Liver (tissue), 8 donors: ENCODE measurements at regions not wholly inside any gene's neighbourhood (a gene's known extent, or its start where the extent isn't known, plus 50 kb on each side); places are given as distances from the start of the nearest gene placed in this dataset.

Source experiments
- DNase-seq: peaks from one replicate; pipeline ENCODE4 v3.0.0-alpha.2; 2017; ENCODE audit warnings: low spot score
- H3K27ac ChIP-seq, 2 donors: one replicate each; pipeline ENCODE4 v1.7.0; 2013; ENCODE audit warnings: inconsistent platforms in 2 of 2, low read length in 2 of 2, control low read depth in 1 of 2, low read depth in 1 of 2, mild to moderate bottlenecking in 1 of 2
- H3K27me3 ChIP-seq, 4 donors: one replicate each; pipeline versions ENCODE4 v1.6.1 to v1.7.0; 2013; ENCODE audit warnings: low read length in 3 of 4, inconsistent platforms in 1 of 4, mild to moderate bottlenecking in 1 of 4, moderate library complexity in 1 of 4; ENCODE audit not compliant: control insufficient read depth in 4 of 4, insufficient read depth in 4 of 4
- H3K36me3 ChIP-seq, 4 donors: one replicate each; pipeline versions ENCODE4 v1.6.1 to v1.7.0; 2013; ENCODE audit warnings: low read length in 3 of 4, mild to moderate bottlenecking in 3 of 4, low read depth in 1 of 4, moderate library complexity in 1 of 4; ENCODE audit not compliant: control insufficient read depth in 4 of 4, insufficient read depth in 3 of 4
- H3K4me1 ChIP-seq, 4 donors: one replicate each; pipeline versions ENCODE4 v1.6.1 to v1.7.0; 2013; ENCODE audit warnings: low read length in 3 of 4, mild to moderate bottlenecking in 3 of 4, moderate library complexity in 1 of 4; ENCODE audit not compliant: control insufficient read depth in 4 of 4, insufficient read depth in 4 of 4
- H3K4me3 ChIP-seq, 3 donors: one replicate each; pipeline versions ENCODE4 v1.6.1 to v1.7.0; 2013; ENCODE audit warnings: low read length in 3 of 3, control low read depth in 1 of 3, low read depth in 1 of 3, mild to moderate bottlenecking in 1 of 3
- H3K9ac ChIP-seq, 2 donors: one replicate each; pipeline ENCODE4 v1.7.0; 2013; ENCODE audit warnings: low read length in 2 of 2, mild to moderate bottlenecking in 2 of 2, moderate library complexity in 2 of 2, control low read depth in 1 of 2, low read depth in 1 of 2
- H3K9me3 ChIP-seq, 4 donors: one replicate each; pipeline versions ENCODE4 v1.6.1 to v1.7.0; 2013; ENCODE audit warnings: low read length in 3 of 4; ENCODE audit not compliant: control insufficient read depth in 4 of 4
- EGR1 ChIP-seq, 2 donors: IDR thresholded peaks; 2 replicates each; pipeline ENCODE4 v1.6.1; 2016 to 2018; ENCODE audit warnings: antibody characterized with exemption in 2 of 2, low read depth in 2 of 2
- FOXA1 ChIP-seq: IDR thresholded peaks from 2 replicates; pipeline ENCODE4 v1.6.1; 2016; ENCODE audit warnings: antibody characterized with exemption
- FOXA2 ChIP-seq: IDR thresholded peaks from 2 replicates; pipeline ENCODE4 v1.6.1; 2016; ENCODE audit warnings: antibody characterized with exemption
- GABPA ChIP-seq, 2 donors: IDR thresholded peaks in 1 of 2; conservative IDR thresholded peaks in 1 of 2; 2 replicates each; pipeline ENCODE4 v1.6.1; 2016; ENCODE audit warnings: antibody characterized with exemption in 2 of 2, mild to moderate bottlenecking in 1 of 2, moderate library complexity in 1 of 2
- HNF4A ChIP-seq, 2 donors: conservative IDR thresholded peaks; 2 replicates each; pipeline ENCODE4 v1.6.1; 2016; ENCODE audit warnings: antibody characterized with exemption in 2 of 2, mild to moderate bottlenecking in 2 of 2
- HNF4G ChIP-seq: IDR thresholded peaks from 2 replicates; pipeline ENCODE4 v1.6.1; 2016; ENCODE audit warnings: antibody characterized with exemption
- JUND ChIP-seq, 2 donors: IDR thresholded peaks; 2 replicates each; pipeline ENCODE4 v1.6.1; 2016; ENCODE audit warnings: antibody characterized with exemption in 2 of 2
- MAX ChIP-seq: IDR thresholded peaks from 2 replicates; pipeline ENCODE4 v1.6.1; 2016; ENCODE audit warnings: antibody characterized with exemption
- NR2F2 ChIP-seq: IDR thresholded peaks from 2 replicates; pipeline ENCODE4 v1.6.1; 2016; ENCODE audit warnings: antibody characterized with exemption
- RAD21 ChIP-seq, 2 donors: IDR thresholded peaks; 2 replicates each; pipeline ENCODE4 v1.6.1; 2016; ENCODE audit warnings: antibody characterized with exemption in 2 of 2, mild to moderate bottlenecking in 2 of 2
- REST ChIP-seq: IDR thresholded peaks from 2 replicates; pipeline ENCODE4 v1.6.1; 2016; ENCODE audit warnings: antibody characterized with exemption, mild to moderate bottlenecking
- RXRA ChIP-seq, 2 donors: IDR thresholded peaks; 2 replicates each; pipeline ENCODE4 v1.6.1; 2017 to 2018; ENCODE audit warnings: antibody characterized with exemption in 2 of 2, mild to moderate bottlenecking in 1 of 2
- SP1 ChIP-seq: IDR thresholded peaks from 2 replicates; pipeline ENCODE4 v1.6.1; 2018; ENCODE audit warnings: antibody characterized with exemption, mild to moderate bottlenecking
- TAF1 ChIP-seq: conservative IDR thresholded peaks from 2 replicates; pipeline ENCODE4 v1.6.1; 2016; ENCODE audit warnings: antibody characterized with exemption, mild to moderate bottlenecking
- YY1 ChIP-seq: IDR thresholded peaks from 2 replicates; pipeline ENCODE4 v1.6.1; 2016; ENCODE audit warnings: antibody characterized with exemption, mild to moderate bottlenecking
- WGBS: extraction: QIAGEN DNeasy Blood & Tissue Kit; methylation state at CpG from one replicate; pipeline ENCODE4 v1.1.7; 2013; 5-methylcytosine and 5-hydroxymethylcytosine counted together
- TF ChIP-seq, protein P1 (sequence below): IDR thresholded peaks from 2 replicates; pipeline ENCODE4 v1.6.1; 2016; ENCODE audit warnings: antibody characterized with exemption
- TF ChIP-seq, protein P2 (sequence below): fragments of 150-350 bp; IDR thresholded peaks from 2 replicates; pipeline ENCODE4 v1.5.1; 2017; ENCODE audit warnings: improper control_type of control experiment, low read depth, low read length; ENCODE audit not compliant: missing input control
- TF ChIP-seq, protein P3 (sequence below): IDR thresholded peaks from 2 replicates; pipeline ENCODE4 v1.6.1; 2016; ENCODE audit warnings: antibody characterized with exemption
- donor health status: healthy.
- donor health status: healthy.
- donor health status: healthy.
- donor health status: healthy.
- donor health status: healthy.

DNA sequence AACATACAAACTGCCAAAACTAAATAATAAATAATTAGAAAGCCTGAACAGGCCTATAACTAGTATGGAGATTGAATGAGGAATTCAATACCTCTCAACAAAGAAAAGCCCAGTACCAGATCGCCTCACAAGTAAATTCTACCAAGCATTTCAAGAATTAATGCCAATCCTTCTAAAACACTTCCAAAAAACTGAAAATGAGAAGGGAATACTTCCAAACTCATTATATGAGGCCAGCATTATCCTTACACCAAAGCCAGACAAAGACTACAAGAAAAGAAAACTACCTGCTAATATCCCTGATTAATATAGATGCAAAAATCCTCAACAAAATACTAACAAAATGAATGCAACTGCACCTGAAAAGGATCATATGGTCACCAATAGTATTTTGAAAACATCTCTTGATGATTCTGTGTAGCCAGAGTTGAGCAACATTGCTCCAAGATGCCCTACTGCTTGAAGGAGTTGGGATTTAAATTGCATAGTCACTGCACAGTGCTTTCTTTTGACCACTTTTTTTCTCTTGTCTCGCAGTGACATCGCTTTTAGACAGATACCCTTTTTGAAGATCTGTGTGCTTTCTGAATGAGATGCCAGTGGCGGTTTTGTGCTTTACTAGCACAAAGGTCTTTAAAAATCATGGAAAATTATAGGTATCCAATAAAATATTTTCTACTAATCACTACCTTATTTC lies 487.2 kb upstream of the RASGRP1 start:
- Histone ChIP-seq H3K9me3 (peaks cover 0 to 11% (median 0%) of the 10 kb centered on the region in 4 donors), H3K27me3 (no peaks in the 10 kb centered on the region), H3K4me1 (no peaks in the 10 kb centered on the region), H3K36me3 (no peaks in the 10 kb centered on the region), H3K9ac (no peak overlapping the region), H3K4me3 (no peak overlapping the region), H3K27ac (no peak overlapping the region)
- DNase-seq, result no peak
- no peak for TF ChIP-seq REST
- no peak for TF ChIP-seq HNF4A (conservative IDR thresholded peaks at IDR 0.05)
- TF ChIP-seq YY1, result no peak
- TF ChIP-seq FOXA1, result no peak
- TF ChIP-seq GABPA (IDR thresholded peaks at IDR 0.05 in 1 of 2, conservative IDR thresholded peaks at IDR 0.05 in 1 of 2), result no peak
- no peak for TF ChIP-seq TAF1
- no peak for TF ChIP-seq SP1
- TF ChIP-seq, protein P1, sequence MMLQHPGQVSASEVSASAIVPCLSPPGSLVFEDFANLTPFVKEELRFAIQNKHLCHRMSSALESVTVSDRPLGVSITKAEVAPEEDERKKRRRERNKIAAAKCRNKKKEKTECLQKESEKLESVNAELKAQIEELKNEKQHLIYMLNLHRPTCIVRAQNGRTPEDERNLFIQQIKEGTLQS, result no peak
- WGBS, result 91% methylated on average over 4 of the region's 4 CpGs

DNA sequence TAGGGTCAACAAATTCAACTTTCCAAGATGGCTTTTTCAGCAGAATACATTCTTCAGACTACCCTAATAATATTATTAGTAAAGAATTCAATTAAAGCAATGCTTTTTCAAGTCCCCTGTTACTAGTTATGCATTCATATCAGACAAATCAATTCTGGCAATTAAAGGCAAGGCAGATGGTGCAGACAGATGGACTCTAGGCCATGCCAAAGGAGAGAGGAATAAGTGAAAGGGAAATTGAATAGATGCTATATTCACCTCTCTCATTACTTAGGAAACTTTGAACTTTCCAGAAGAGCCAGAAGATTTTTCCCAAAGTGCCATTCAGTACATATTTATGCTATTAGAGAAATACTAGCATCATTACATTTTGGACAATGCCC lies 487.7 kb upstream of the RASGRP1 start:
- Histone ChIP-seq H3K27me3 (no peaks in the 10 kb centered on the region), H3K4me3 (no peak overlapping the region), H3K4me1 (no peaks in the 10 kb centered on the region), H3K9ac (no peak overlapping the region), H3K36me3 (no peaks in the 10 kb centered on the region), H3K27ac (no peak overlapping the region), H3K9me3 (peaks cover 0 to 11% (median 0%) of the 10 kb centered on the region in 4 donors)
- TF ChIP-seq FOXA2, result no peak
- TF ChIP-seq HNF4G, result no peak
- no peak for TF ChIP-seq YY1
- no peak for TF ChIP-seq JUND (IDR thresholded peaks at IDR 0.05)
- DNase-seq, result no peak

DNA sequence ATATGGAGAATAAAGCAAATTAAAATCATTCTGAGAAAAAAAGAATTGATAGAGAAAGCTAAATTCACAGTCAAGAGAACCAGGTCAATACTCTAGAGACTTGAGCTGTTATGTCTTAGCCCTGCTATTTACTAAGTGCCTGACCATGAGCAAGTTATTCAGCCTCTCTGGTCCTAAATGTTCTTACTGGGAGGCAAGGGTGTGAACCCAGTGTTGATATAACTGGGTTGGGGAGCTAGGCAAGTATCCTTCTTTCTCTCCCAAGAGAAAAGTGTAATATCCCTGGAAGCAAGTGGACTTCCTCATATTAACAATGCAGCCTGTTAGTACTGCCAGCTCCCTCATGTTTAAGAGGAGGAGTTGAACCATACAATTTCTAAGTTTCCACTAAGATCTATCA lies 488.9 kb upstream of the RASGRP1 start:
- Histone ChIP-seq H3K4me1 (no peaks in the 10 kb centered on the region), H3K27me3 (no peaks in the 10 kb centered on the region), H3K27ac (no peak overlapping the region), H3K9me3 (peaks cover 0 to 10% (median 0%) of the 10 kb centered on the region in 4 donors), H3K4me3 (no peak overlapping the region), H3K36me3 (no peaks in the 10 kb centered on the region), H3K9ac (no peak overlapping the region)
- no peak for DNase-seq
- TF ChIP-seq MAX (no peak), GABPA (IDR thresholded peaks at IDR 0.05 in 1 of 2, conservative IDR thresholded peaks at IDR 0.05 in 1 of 2) (no peak), SP1 (no peak), FOXA2 (no peak), HNF4A (conservative IDR thresholded peaks at IDR 0.05) (no peak), YY1 (no peak), NR2F2 (no peak), FOXA1 (no peak), EGR1 (IDR thresholded peaks at IDR 0.05; ENCODE audit: low read depth in 2 of 2) (no peak), HNF4G (no peak), JUND (IDR thresholded peaks at IDR 0.05) (no peak), RAD21 (IDR thresholded peaks at IDR 0.05) (no peak), TAF1 (no peak), RXRA (IDR thresholded peaks at IDR 0.05) (no peak)
- TF ChIP-seq, protein P1, result no peak
- TF ChIP-seq, protein P2, sequence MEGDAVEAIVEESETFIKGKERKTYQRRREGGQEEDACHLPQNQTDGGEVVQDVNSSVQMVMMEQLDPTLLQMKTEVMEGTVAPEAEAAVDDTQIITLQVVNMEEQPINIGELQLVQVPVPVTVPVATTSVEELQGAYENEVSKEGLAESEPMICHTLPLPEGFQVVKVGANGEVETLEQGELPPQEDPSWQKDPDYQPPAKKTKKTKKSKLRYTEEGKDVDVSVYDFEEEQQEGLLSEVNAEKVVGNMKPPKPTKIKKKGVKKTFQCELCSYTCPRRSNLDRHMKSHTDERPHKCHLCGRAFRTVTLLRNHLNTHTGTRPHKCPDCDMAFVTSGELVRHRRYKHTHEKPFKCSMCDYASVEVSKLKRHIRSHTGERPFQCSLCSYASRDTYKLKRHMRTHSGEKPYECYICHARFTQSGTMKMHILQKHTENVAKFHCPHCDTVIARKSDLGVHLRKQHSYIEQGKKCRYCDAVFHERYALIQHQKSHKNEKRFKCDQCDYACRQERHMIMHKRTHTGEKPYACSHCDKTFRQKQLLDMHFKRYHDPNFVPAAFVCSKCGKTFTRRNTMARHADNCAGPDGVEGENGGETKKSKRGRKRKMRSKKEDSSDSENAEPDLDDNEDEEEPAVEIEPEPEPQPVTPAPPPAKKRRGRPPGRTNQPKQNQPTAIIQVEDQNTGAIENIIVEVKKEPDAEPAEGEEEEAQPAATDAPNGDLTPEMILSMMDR, result no peak
- TF ChIP-seq, protein P3, sequence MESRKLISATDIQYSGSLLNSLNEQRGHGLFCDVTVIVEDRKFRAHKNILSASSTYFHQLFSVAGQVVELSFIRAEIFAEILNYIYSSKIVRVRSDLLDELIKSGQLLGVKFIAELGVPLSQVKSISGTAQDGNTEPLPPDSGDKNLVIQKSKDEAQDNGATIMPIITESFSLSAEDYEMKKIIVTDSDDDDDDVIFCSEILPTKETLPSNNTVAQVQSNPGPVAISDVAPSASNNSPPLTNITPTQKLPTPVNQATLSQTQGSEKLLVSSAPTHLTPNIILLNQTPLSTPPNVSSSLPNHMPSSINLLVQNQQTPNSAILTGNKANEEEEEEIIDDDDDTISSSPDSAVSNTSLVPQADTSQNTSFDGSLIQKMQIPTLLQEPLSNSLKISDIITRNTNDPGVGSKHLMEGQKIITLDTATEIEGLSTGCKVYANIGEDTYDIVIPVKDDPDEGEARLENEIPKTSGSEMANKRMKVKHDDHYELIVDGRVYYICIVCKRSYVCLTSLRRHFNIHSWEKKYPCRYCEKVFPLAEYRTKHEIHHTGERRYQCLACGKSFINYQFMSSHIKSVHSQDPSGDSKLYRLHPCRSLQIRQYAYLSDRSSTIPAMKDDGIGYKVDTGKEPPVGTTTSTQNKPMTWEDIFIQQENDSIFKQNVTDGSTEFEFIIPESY, result no peak
